ENCODE measurements at regions not wholly inside any gene's neighbourhood (a gene's known extent, or its start where the extent isn't known, plus 50 kb on each side); places are given as distances from the start of the nearest gene placed in this dataset.

DNA sequence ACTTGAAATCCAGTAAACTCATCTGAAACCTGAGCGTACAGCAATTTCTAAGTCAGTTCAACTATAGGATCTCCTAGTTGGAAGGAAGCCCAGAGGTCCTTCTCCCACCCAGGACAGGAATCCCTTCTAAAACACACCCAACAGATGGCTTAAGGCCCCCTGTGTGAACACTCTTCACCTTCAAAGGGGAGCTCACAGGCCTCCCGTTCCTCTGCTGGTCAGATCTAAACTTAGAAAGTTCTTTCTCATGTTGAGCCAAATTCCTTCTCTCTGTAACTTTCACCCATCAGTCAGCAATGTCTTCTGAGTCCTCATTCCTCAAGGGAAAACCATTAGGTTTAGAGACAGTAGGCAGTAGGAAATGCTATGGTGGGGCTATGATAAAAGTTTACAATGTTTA is 355.2 kb downstream of the PCNX1 start:
- Histone ChIP-seq H3K9ac (ENCODE audit: low read depth, low read length) (no peak overlapping the region), H3K36me3 (ENCODE audit: insufficient read depth, low read length) (no peaks in the 10 kb centered on the region; the same call in 1 of the 2 replicates), H3K9me3 (ENCODE audit: control insufficient read depth, insufficient read depth, low read length) (peaks cover 3% of the 10 kb centered on the region; the same call in 1 of the 2 replicates), H3K4me1 (ENCODE audit: insufficient read depth, low read length) (no peaks in the 10 kb centered on the region)

DNA sequence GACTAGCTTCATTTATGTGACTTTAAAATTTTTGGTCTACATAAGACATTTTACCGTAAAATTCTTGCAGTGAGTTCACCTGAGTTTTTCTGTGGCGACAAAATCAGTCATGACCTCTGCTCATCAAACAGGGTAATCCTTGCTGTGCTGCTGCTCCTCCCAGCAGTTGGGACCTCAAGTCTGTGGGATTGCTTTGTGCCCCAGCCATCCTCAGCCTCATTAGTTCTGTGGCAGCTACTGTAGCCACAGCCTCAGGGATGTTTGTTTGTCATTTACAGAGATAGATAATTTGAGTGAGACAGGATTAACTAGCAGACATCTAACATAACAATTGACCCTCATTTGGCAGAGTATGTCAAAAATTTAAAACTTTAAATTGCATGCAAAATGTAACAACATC is 357.0 kb downstream of the PCNX1 start:
- Histone ChIP-seq H3K9me3 (ENCODE audit: control insufficient read depth, insufficient read depth, low read length) (peaks cover 3% of the 10 kb centered on the region), H3K9ac (ENCODE audit: low read depth, low read length) (no peak overlapping the region), H3K4me1 (ENCODE audit: insufficient read depth, low read length) (no peaks in the 10 kb centered on the region), H3K36me3 (ENCODE audit: insufficient read depth, low read length) (no peaks in the 10 kb centered on the region; the same call in 1 of the 2 replicates)

DNA sequence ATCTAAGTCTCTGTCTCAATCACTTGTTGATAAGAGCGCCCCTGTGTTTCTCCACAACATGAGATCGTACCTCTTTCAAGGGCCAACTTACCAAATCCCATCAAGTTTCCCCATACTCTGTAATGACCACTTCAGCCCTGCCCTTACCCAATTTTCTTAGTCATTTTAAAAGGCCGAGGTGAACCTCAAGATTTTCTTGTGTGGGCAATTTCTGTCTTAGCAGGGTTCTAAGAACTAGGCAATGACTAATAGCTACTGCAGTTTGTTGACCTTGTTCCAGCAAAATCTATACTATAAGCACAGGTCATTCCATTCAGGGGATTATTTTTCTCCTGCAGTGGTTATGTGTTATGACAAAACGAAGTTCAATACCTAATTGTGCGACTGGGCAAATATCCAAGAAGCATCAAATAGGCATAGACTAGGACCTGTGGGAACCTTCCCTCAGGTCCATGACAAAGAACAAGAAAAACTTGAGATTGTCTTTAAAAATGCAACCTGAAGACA is 359.8 kb downstream of the PCNX1 start:
- peaks cover 2% of the 10 kb centered on the region; the same call in 1 of the 2 replicates for H3K9me3 ChIP-seq (ENCODE audit: control insufficient read depth, insufficient read depth, low read length)
- H3K36me3 ChIP-seq (ENCODE audit: insufficient read depth, low read length): no peaks in the 10 kb centered on the region; the same call in 1 of the 2 replicates
- H3K9ac ChIP-seq (ENCODE audit: low read depth, low read length): no peak overlapping the region
- H3K4me1 ChIP-seq (ENCODE audit: insufficient read depth, low read length): no peaks in the 10 kb centered on the region

DNA sequence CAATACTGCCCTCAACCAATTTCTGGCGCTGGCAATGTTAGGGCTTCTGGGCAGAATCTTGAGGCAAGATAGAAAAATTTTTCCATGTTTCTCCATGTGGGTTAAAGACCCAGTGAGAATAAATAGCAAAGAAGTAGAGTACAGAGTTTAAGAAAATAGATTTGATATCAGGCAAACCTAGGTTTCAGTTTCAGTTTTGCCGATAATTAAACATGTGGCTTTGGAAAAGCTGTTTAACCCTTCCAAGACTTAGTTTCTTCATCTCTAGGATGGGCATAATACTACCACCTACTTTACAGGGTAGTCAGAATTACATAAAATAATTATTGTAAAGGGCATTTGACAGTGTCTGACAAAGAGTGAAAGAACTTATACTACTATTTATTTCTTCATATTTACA is 360.4 kb downstream of the PCNX1 start:
- no peak overlapping the region for H3K9ac ChIP-seq (ENCODE audit: low read depth, low read length)
- peaks cover 2% of the 10 kb centered on the region; the same call in 1 of the 2 replicates for H3K9me3 ChIP-seq (ENCODE audit: control insufficient read depth, insufficient read depth, low read length)
- no peaks in the 10 kb centered on the region; the same call in 1 of the 2 replicates for H3K36me3 ChIP-seq (ENCODE audit: insufficient read depth, low read length)
- H3K4me1 ChIP-seq (ENCODE audit: insufficient read depth, low read length): no peaks in the 10 kb centered on the region

DNA sequence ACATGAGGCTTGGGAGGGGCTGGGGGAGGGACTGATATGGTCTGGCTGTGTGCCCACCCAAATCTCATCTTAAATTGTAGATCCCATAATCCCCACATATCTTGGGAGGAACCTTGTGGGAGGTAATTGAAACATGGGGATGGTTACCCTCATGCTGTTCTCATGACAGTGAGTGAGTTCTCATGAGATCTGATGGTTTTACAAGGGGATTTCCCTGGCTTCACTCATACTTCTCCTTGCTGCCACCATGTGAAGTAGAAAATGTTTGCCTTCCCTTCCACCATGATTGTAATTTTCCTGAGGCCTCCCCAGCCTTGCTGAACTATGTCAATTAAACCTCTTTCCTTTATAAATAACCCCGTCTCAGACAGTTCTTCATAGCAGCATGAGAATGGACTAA is 362.9 kb downstream of the PCNX1 start:
- peaks cover 2% of the 10 kb centered on the region; the same call in 1 of the 2 replicates for H3K9me3 ChIP-seq (ENCODE audit: control insufficient read depth, insufficient read depth, low read length)
- no peaks in the 10 kb centered on the region; the same call in 1 of the 2 replicates for H3K36me3 ChIP-seq (ENCODE audit: insufficient read depth, low read length)
- no peaks in the 10 kb centered on the region for H3K4me1 ChIP-seq (ENCODE audit: insufficient read depth, low read length)

DNA sequence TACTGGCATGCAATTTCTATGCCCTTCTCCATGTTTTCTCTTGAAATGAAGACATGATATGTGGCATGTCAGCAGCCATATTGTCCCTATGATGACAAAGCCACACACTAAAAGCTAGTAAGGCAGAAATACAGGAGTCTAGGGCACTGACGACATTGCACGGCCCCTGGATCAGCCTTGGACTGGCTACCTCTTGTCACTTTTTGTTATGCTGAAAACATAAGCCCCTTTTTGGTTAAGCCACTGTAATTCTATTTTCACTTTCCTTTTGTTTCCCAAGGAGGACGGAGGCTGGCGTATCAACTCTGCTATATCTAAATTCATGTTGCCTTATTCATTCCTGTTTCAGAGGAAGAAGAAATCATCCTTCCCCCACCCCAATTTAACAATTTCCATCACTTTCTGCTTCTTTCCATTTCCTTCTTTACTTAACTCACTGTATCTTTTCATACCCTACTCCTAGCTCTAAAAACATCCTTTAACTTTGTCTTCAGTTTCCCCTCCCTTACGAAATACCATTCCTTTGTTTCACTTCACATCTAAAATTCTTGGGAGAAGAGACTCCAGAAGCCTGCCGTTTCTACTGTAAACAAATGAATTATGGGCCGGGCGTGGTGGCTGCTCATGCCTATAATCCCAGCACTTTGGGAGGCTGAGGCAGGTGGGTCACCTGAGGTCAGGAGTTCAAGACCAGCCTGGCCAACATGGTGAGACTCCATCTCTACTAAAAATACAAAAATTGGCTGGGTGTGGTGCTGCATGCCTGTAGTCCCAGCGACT is 364.1 kb downstream of the PCNX1 start:
- no peaks in the 10 kb centered on the region for H3K4me1 ChIP-seq (ENCODE audit: insufficient read depth, low read length)
- H3K36me3 ChIP-seq (ENCODE audit: insufficient read depth, low read length): no peaks in the 10 kb centered on the region
- H3K9ac ChIP-seq (ENCODE audit: low read depth, low read length): no peak overlapping the region
- H3K9me3 ChIP-seq (ENCODE audit: control insufficient read depth, insufficient read depth, low read length): peaks cover 2% of the 10 kb centered on the region; the same call in 1 of the 2 replicates

More for the DNA sequence above, 362.9 kb downstream of the PCNX1 start:
- no peak overlapping the region for H3K9ac ChIP-seq (ENCODE audit: low read depth, low read length)

DNA sequence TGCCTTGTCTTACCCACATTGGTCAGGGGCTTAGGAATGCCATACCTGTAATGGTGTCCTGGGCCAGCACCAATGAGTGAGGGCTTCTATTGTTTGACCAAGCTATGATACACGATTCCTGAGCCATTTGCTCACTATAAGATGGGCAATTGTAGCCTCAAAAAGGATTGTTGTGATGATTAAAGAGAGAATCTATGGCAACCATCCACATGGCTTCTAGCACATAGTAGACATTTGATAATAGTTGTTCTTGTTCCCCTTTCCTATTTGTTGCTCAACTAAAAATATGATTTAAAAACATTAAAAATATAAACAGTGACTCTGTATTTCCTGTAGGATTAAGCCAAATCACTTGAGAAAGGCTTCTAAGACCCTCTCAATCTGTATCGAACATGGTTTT is 366.1 kb downstream of the PCNX1 start:
- Histone ChIP-seq H3K9me3 (ENCODE audit: control insufficient read depth, insufficient read depth, low read length) (peaks cover 2% of the 10 kb centered on the region; the same call in 1 of the 2 replicates), H3K4me1 (ENCODE audit: insufficient read depth, low read length) (no peaks in the 10 kb centered on the region), H3K9ac (ENCODE audit: low read depth, low read length) (no peak overlapping the region), H3K36me3 (ENCODE audit: insufficient read depth, low read length) (no peaks in the 10 kb centered on the region)

DNA sequence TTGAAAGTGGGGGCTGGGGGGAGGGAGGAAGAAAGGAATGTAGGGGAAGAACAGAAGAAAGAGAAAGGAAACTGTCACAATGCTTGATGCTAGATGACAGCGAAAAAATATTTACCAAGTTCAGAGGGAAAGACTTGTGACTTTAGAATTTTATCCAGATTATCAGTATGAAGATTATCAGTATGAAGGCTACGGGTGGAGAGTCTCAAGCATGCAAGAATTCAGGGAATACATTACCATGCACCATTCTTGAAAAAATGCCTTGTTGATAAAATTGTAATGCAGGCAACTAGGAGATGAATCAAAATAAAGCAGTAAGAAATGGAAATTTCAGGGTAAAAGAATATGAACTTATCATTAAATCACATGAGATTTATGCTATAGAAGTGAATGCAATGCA is 376.8 kb downstream of the PCNX1 start:
- H3K9me3 ChIP-seq (ENCODE audit: control insufficient read depth, insufficient read depth, low read length): no peaks in the 10 kb centered on the region
- no peaks in the 10 kb centered on the region for H3K4me1 ChIP-seq (ENCODE audit: insufficient read depth, low read length)
- no peak overlapping the region for H3K9ac ChIP-seq (ENCODE audit: low read depth, low read length)
- no peaks in the 10 kb centered on the region for H3K36me3 ChIP-seq (ENCODE audit: insufficient read depth, low read length)

DNA sequence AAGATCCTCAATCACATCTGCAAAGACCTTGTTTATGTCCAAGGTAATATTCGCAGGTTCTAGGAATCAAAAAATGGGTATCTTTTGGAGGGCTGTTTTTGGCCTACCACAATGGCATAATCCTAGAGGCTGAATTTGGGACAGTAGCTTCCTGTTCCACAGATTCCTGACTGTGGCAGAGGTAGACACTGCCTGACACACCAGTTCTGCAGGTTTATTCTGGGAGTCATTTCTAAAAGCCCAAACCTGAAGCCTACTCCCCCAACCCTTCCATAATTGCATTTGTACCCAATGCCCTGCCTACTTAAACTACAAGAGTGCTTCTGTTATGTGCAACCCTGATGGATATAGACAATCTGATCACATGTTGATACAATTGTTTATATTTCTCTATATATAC is 378.9 kb downstream of the PCNX1 start:
- no peaks in the 10 kb centered on the region for H3K4me1 ChIP-seq (ENCODE audit: insufficient read depth, low read length)
- no peaks in the 10 kb centered on the region for H3K36me3 ChIP-seq (ENCODE audit: insufficient read depth, low read length)
- H3K9me3 ChIP-seq (ENCODE audit: control insufficient read depth, insufficient read depth, low read length): no peaks in the 10 kb centered on the region
- no peak overlapping the region for H3K9ac ChIP-seq (ENCODE audit: low read depth, low read length)

DNA sequence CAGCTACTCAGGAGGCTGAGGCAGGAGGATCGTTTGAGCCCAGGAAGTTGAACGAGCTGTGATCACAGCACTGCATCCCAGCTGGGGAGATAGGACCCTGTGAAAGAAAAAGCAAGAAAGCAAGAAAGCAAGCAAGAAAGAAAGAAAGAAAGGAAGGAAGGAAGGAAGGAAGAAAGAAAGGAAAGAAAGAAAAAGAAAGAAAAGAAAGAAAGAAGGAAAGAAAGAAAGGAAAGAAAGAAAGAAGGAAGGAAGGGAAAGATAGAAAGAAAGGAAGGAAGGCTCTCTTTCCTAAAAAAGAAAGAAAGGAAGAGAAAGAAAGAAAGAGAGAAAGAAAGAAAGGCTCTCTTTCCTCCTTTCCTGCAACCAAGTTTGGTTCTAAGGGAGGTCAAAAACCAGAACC is 380.3 kb downstream of the PCNX1 start:
- H3K36me3 ChIP-seq (ENCODE audit: insufficient read depth, low read length): no peaks in the 10 kb centered on the region
- no peaks in the 10 kb centered on the region for H3K4me1 ChIP-seq (ENCODE audit: insufficient read depth, low read length)
- H3K9ac ChIP-seq (ENCODE audit: low read depth, low read length): no peak overlapping the region
- H3K9me3 ChIP-seq (ENCODE audit: control insufficient read depth, insufficient read depth, low read length): no peaks in the 10 kb centered on the region

DNA sequence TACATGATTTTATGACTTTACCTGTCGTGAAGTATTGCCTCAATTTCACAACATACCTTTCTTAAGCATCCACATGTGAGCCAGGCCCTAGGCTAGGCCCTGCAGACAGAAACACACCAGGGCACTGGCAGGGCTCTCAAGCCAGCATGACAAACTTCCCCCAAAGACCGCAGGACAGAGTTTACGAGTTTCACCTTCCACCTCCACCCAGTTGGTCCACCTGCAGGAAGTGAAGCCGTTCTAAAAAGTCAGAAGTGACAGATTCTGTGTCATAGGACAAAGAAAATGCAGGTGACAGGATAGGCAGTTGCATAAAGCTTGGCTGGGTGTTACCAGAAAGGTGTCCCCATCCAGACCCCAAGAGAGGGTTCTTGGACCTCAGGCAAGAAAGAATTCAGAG is 382.3 kb downstream of the PCNX1 start:
- no peaks in the 10 kb centered on the region for H3K9me3 ChIP-seq (ENCODE audit: control insufficient read depth, insufficient read depth, low read length)
- H3K36me3 ChIP-seq (ENCODE audit: insufficient read depth, low read length): no peaks in the 10 kb centered on the region
- H3K4me1 ChIP-seq (ENCODE audit: insufficient read depth, low read length): no peaks in the 10 kb centered on the region
- H3K9ac ChIP-seq (ENCODE audit: low read depth, low read length): no peak overlapping the region

DNA sequence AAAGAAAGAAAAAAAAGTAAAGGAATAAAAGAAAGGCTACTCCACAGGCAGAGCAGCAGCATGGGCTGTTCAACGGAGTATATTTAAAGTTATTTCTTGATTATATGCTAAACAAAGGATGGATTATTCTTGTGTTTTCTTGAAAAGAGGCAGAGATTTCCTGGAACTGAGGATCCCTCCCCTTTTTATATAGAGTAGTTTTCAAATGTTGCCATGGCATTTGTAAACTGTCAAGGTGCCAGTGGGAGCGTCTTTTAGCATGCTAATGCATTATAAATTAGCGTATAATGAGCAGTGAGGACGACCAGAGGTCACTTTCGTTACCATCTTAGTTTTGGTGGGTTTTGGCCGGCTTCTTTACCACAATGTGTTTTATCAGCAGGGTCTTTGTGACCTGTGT is 383.0 kb downstream of the PCNX1 start:
- Histone ChIP-seq H3K9ac (ENCODE audit: low read depth, low read length) (no peak overlapping the region), H3K9me3 (ENCODE audit: control insufficient read depth, insufficient read depth, low read length) (no peaks in the 10 kb centered on the region), H3K4me1 (ENCODE audit: insufficient read depth, low read length) (no peaks in the 10 kb centered on the region), H3K36me3 (ENCODE audit: insufficient read depth, low read length) (no peaks in the 10 kb centered on the region)

DNA sequence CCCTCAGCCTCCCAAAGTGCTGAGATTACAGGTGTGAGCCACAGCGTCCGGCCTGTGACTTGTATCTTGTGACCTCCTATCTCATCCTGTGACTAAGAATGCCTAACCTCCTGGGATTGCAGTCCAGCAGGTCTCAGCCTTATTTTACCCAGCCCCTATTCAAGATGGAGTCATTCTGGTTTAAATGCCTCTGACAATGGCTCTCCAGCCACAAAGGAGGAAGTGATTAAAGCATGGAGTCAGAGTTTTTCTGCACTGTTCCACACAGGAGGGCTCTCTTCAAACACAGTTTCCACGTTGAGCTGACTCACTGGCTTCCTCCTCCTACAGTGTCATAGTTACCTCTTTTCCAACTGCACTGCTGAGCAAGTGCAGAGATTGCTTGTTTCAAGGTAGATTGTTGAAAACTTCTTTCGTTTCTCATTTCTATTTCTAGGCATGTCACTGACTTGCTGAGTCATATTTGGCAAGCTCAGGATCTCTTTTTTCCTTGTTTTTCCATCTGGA is 383.8 kb downstream of the PCNX1 start:
- no peaks in the 10 kb centered on the region for H3K9me3 ChIP-seq (ENCODE audit: control insufficient read depth, insufficient read depth, low read length)
- no peak overlapping the region for H3K9ac ChIP-seq (ENCODE audit: low read depth, low read length)
- no peaks in the 10 kb centered on the region for H3K36me3 ChIP-seq (ENCODE audit: insufficient read depth, low read length)
- H3K4me1 ChIP-seq (ENCODE audit: insufficient read depth, low read length): no peaks in the 10 kb centered on the region

DNA sequence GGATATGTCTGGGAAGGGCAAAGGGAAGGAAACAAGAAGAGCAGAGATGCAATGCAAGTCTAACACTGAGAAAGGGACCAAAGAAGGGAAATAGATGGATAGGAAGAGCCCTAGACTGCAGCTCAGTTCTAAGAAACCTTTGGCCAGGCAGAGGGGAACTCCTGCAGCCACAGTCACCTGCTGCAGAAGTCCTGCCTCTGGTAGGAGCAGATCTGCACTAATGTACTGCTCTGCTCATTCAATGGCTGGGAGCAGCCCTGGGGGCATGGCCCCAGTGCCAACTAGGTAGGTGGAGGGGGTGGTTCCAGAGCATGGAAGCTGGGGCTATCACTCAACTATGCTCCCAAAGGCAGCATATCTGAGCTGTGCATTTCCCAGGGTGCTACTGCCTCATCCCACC is 388.9 kb downstream of the PCNX1 start:
- Histone ChIP-seq H3K9ac (ENCODE audit: low read depth, low read length) (no peak overlapping the region), H3K9me3 (ENCODE audit: control insufficient read depth, insufficient read depth, low read length) (no peaks in the 10 kb centered on the region), H3K4me1 (ENCODE audit: insufficient read depth, low read length) (no peaks in the 10 kb centered on the region), H3K36me3 (ENCODE audit: insufficient read depth, low read length) (no peaks in the 10 kb centered on the region)

Data from ES-I3 (cell line).